OCI-LY7 (cell line): ENCODE measurements at regions not wholly inside any gene's neighbourhood (a gene's known extent, or its start where the extent isn't known, plus 50 kb on each side); places are given as distances from the start of the nearest gene placed in this dataset.

Experiments used
- EZH2phosphoT487 ChIP-seq: fragments of 200-600 bp; sonication (generic); IDR thresholded peaks from 2 replicates; pipeline ENCODE4 v1.6.1; 2018; ENCODE audit warnings: low read depth, borderline replicate concordance, mild to moderate bottlenecking, mixed run types, antibody characterized with exemption, low read length, moderate library complexity, mixed read lengths
- TF ChIP-seq, protein P1 (sequence below): fragments of 200-600 bp; sonication (generic); conservative IDR thresholded peaks from 2 replicates; pipeline ENCODE4 v1.5.1; 2014; ENCODE audit warnings: mild to moderate bottlenecking, antibody characterized with exemption, low read length, moderate library complexity, mixed read lengths

DNA sequence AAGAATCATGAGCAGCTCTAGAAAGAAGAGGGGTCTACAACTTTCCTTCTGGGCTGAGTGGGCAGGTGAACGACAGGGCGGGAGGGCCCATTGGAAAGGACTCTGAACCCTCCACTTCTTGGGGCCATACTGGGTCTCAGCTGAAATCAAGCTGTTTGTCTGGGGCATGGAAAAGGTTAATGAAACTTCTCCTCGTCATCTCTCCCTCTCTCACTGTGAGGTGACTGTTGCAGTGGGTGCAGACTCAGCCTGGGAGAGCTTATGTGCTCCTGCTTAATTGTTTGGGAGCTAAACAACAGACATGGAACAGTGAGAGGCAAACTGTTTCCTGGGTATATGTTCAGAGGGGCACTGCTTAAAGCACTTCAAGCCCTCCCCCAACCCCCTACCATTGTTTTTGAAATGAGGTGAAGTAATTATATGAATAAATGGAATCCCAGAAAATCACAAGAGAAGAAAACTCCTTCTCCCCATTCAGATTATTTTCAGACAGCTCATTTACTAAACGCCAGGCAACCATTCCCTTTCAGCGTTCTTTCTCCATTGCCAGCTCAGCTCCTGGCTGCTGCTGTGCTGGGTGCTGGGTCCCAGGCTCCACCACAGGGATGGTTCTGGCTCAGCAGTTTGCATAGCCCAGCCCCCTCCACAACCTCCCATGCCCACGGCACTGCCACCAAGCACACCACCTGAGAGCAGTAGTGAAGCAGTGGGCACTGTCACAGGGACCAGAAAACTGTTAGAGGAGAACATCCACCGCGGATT lies 444.9 kb upstream of the TBL1XR1 start:
- TF ChIP-seq, protein P1, sequence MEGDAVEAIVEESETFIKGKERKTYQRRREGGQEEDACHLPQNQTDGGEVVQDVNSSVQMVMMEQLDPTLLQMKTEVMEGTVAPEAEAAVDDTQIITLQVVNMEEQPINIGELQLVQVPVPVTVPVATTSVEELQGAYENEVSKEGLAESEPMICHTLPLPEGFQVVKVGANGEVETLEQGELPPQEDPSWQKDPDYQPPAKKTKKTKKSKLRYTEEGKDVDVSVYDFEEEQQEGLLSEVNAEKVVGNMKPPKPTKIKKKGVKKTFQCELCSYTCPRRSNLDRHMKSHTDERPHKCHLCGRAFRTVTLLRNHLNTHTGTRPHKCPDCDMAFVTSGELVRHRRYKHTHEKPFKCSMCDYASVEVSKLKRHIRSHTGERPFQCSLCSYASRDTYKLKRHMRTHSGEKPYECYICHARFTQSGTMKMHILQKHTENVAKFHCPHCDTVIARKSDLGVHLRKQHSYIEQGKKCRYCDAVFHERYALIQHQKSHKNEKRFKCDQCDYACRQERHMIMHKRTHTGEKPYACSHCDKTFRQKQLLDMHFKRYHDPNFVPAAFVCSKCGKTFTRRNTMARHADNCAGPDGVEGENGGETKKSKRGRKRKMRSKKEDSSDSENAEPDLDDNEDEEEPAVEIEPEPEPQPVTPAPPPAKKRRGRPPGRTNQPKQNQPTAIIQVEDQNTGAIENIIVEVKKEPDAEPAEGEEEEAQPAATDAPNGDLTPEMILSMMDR: no peak
- no peak for TF ChIP-seq EZH2phosphoT487
